ENCODE measurements at regions not wholly inside any gene's neighbourhood (a gene's known extent, or its start where the extent isn't known, plus 50 kb on each side); places are given as distances from the start of the nearest gene placed in this dataset.

- H2AFZ ChIP-seq (ENCODE audit: low read length), result no peak overlapping the region
- no peak overlapping the region for H4K8ac ChIP-seq (replicated peaks; ENCODE audit: insufficient read length, low read depth, low read length)
- no peak overlapping the region for H4K5ac ChIP-seq (ENCODE audit: insufficient read length, low read depth, low read length)
- no peaks in the 10 kb centered on the region for H3K23me2 ChIP-seq (ENCODE audit: insufficient read length, low read depth, low read length, poor library complexity, severe bottlenecking)
- H3K4me1 ChIP-seq (ENCODE audit: insufficient read depth, low read length), result no peaks in the 10 kb centered on the region
- H3K4me1 Mint-ChIP-seq, result no peaks in the 10 kb centered on the region
- no peak overlapping the region for H3K9ac ChIP-seq (ENCODE audit: extremely low read depth, insufficient read length, low read length)
- no peak overlapping the region for H2AK5ac ChIP-seq (ENCODE audit: insufficient read length, low read length)
- H3K36me3 Mint-ChIP-seq (ENCODE audit: insufficient read depth in 1 of 3, low read depth in 3 of 3), result peaks cover 7 to 22% (median 11%) of the 10 kb centered on the region in 3 experiments; a peak in 6 of 7 replicates
- no peaks in the 10 kb centered on the region for H4K20me1 ChIP-seq (ENCODE audit: control insufficient read depth, insufficient read depth, insufficient read length)
- no peaks in the 10 kb centered on the region for H3K9me3 ChIP-seq (ENCODE audit: control insufficient read depth, low read depth, low read length)
- H3K18ac ChIP-seq (ENCODE audit: insufficient read length, low read depth, low read length), result no peak overlapping the region
- no peak overlapping the region for H3K56ac ChIP-seq (ENCODE audit: insufficient read length, low read depth, low read length)
- no peak overlapping the region for H3K4ac ChIP-seq (ENCODE audit: low read depth, low read length)
- H2BK12ac ChIP-seq (ENCODE audit: insufficient read length, low read depth, low read length), result no peak overlapping the region
- H3K27ac Mint-ChIP-seq, result no peak overlapping the region
- H3K14ac ChIP-seq (ENCODE audit: insufficient read depth, low read length), result no peak overlapping the region
- no peaks in the 10 kb centered on the region for H3K27me3 Mint-ChIP-seq (ENCODE audit: low read depth)
- no peak overlapping the region for H2BK15ac ChIP-seq (ENCODE audit: low read depth, low read length)
- no peak for TF ChIP-seq CTCF (conservative IDR thresholded peaks at IDR 0.05)
- H4K91ac ChIP-seq (ENCODE audit: insufficient read length, low read depth, low read length), result no peak overlapping the region
- H2BK20ac ChIP-seq (ENCODE audit: low read depth, low read length, poor library complexity, severe bottlenecking), result no peak overlapping the region
- H3K4me2 ChIP-seq (ENCODE audit: insufficient read depth, insufficient read length, low read length), result no peak overlapping the region
- H2BK5ac ChIP-seq (ENCODE audit: insufficient read length, low read length), result no peak overlapping the region
- H3K4me3 Mint-ChIP-seq, result no peak overlapping the region
- DNase-seq, result no peak
- peaks cover 14 to 31% of the 10 kb centered on the region in 2 experiments for H3K9me3 Mint-ChIP-seq
- WGBS (ENCODE audit: extremely low coverage, insufficient read length, low lambda C conversion rate), result no CpG with 5 or more reads among the region's 2 CpGs
- no peak overlapping the region for H3K23ac ChIP-seq (ENCODE audit: insufficient read length, low read depth, low read length)
- H3K79me1 ChIP-seq (ENCODE audit: insufficient read depth, low read depth, low read length, poor library complexity, severe bottlenecking), result no peaks in the 10 kb centered on the region
- H3K27me3 ChIP-seq (ENCODE audit: insufficient read depth, low read length), result no peaks in the 10 kb centered on the region; the same call in 1 of the 2 replicates
- no peak overlapping the region for H3K27ac ChIP-seq (ENCODE audit: insufficient read length, low read depth, low read length)
- H2BK120ac ChIP-seq (ENCODE audit: low read depth, low read length, poor library complexity, severe bottlenecking), result no peak overlapping the region
- H3K79me2 ChIP-seq (ENCODE audit: insufficient read depth, low read length), result no peaks in the 10 kb centered on the region
- no peak overlapping the region for H3T11ph ChIP-seq (ENCODE audit: low read length)
These were observed 2547.7 kb downstream of the ARAP2 start for GRCh38 chr4:33696586-33696985.

Measured in H9 (cell line).